ENCODE measurements at regions not wholly inside any gene's neighbourhood (a gene's known extent, or its start where the extent isn't known, plus 50 kb on each side); places are given as distances from the start of the nearest gene placed in this dataset.
"Not testable (repeated sequence)": the region's sequence is repeated elsewhere in the genome, so short reads cannot be mapped to it uniquely, and the experiment has no call there.

- no peak for DNase-seq
These were observed 1711.2 kb upstream of the CELF4 start for GRCh38 chr18:39276764-39277163.

GRCh38 chr18:39274535-39274934 lies 1708.9 kb upstream of the CELF4 start:
- no peak for DNase-seq

GRCh38 chr18:39272230-39272629 lies 1706.6 kb upstream of the CELF4 start:
- no peak for DNase-seq

- DNase-seq = no peak
These were observed 1706.1 kb upstream of the CELF4 start for GRCh38 chr18:39271654-39272053.

GRCh38 chr18:39260565-39260964 lies 1695.0 kb upstream of the CELF4 start:
- no peak for DNase-seq

- no peak for DNase-seq
These were observed 1694.1 kb upstream of the CELF4 start for GRCh38 chr18:39259736-39260135.

GRCh38 chr18:39244242-39244641 lies 1678.6 kb upstream of the CELF4 start:
- no peak for DNase-seq

GRCh38 chr18:39241534-39241933 lies 1675.9 kb upstream of the CELF4 start:
- no peak for DNase-seq

GRCh38 chr18:39238981-39239660 lies 1673.5 kb upstream of the CELF4 start:
- no peak for DNase-seq

- no peak for DNase-seq
These were observed 1669.6 kb upstream of the CELF4 start for GRCh38 chr18:39235118-39235719.

GRCh38 chr18:39232937-39233336 lies 1667.3 kb upstream of the CELF4 start:
- no peak for DNase-seq

- no peak for DNase-seq
These were observed 1666.9 kb upstream of the CELF4 start for GRCh38 chr18:39232490-39232889.

- DNase-seq = no peak
These were observed 1664.6 kb upstream of the CELF4 start for GRCh38 chr18:39230086-39230803.

GRCh38 chr18:39227769-39228168 lies 1662.2 kb upstream of the CELF4 start:
- not testable (repeated sequence) for DNase-seq

- no peak for DNase-seq
These were observed 1659.8 kb upstream of the CELF4 start for GRCh38 chr18:39225373-39225772.

- no peak for DNase-seq
These were observed 1657.7 kb upstream of the CELF4 start for GRCh38 chr18:39223283-39223682.

- DNase-seq = no peak
These were observed 1650.3 kb upstream of the CELF4 start for GRCh38 chr18:39215920-39216319.

- DNase-seq = no peak
These were observed 1645.9 kb upstream of the CELF4 start for GRCh38 chr18:39211461-39211860.

- no peak for DNase-seq
These were observed 1643.6 kb upstream of the CELF4 start for GRCh38 chr18:39209173-39209572.

GRCh38 chr18:39208729-39209128 lies 1643.1 kb upstream of the CELF4 start:
- DNase-seq = no peak

- DNase-seq = no peak
These were observed 1642.6 kb upstream of the CELF4 start for GRCh38 chr18:39208190-39208589.

GRCh38 chr18:39206398-39207103 lies 1641.0 kb upstream of the CELF4 start:
- DNase-seq = not testable (repeated sequence)

GRCh38 chr18:39205565-39206195 lies 1640.1 kb upstream of the CELF4 start:
- DNase-seq = no peak

Measured in CD4-positive, alpha-beta T cell treated with Interleukin-17A for 1 hour (primary cell).